Mammary epithelial cell (primary cell): ENCODE measurements at regions not wholly inside any gene's neighbourhood (a gene's known extent, or its start where the extent isn't known, plus 50 kb on each side); places are given as distances from the start of the nearest gene placed in this dataset.

Experiments used
- CTCF ChIP-seq, 2 donors: IDR thresholded peaks in 1 of 2; conservative IDR thresholded peaks in 1 of 2; 2 replicates each; pipeline ENCODE4 v1.5.1; 2011 to 2012; ENCODE audit warnings: inconsistent platforms in 2 of 2, low read length in 2 of 2, mild to moderate bottlenecking in 2 of 2, control low read depth in 1 of 2, low read depth in 1 of 2; ENCODE audit not compliant: insufficient read depth in 1 of 2; ENCODE audit errors: extremely low read depth in 1 of 2
- EZH2 ChIP-seq: IDR thresholded peaks from 2 replicates; pipeline ENCODE4 v1.6.1; 2012; ENCODE audit warnings: low read length, inconsistent platforms, borderline replicate concordance

GRCh38 chr7:106419455-106420182 is 134.8 kb upstream of the NAMPT start:
- TF ChIP-seq CTCF (conservative IDR thresholded peaks at IDR 0.05 in 1 of 2, IDR thresholded peaks at IDR 0.05 in 1 of 2; ENCODE audit: extremely low read depth in 1 of 2, insufficient read depth in 1 of 2, low read depth in 1 of 2, low read length in 2 of 2) (no peak), EZH2 (no peak)
